ENCODE measurements at regions not wholly inside any gene's neighbourhood (a gene's known extent, or its start where the extent isn't known, plus 50 kb on each side); places are given as distances from the start of the nearest gene placed in this dataset.

GRCh38 chr4:145427991-145428390 is 53.7 kb upstream of the SMAD1 start:
- no peak for DNase-seq (ENCODE audit: extremely low read depth, low read depth, low spot score)

- DNase-seq (ENCODE audit: extremely low read depth, low read depth, low spot score) = no peak
Observed at GRCh38 chr4:145427221-145427620, 54.4 kb upstream of the SMAD1 start.

- no peak for DNase-seq (ENCODE audit: extremely low read depth, low read depth, low spot score)
Observed at GRCh38 chr4:145423017-145423708, 58.5 kb upstream of the SMAD1 start.

GRCh38 chr4:145420595-145421214 is 60.9 kb upstream of the SMAD1 start:
- no peak for DNase-seq (ENCODE audit: extremely low read depth, low read depth, low spot score)

- DNase-seq (ENCODE audit: extremely low read depth, low read depth, low spot score) = no peak
Observed at GRCh38 chr4:145418739-145419138, 62.9 kb upstream of the SMAD1 start.

- DNase-seq (ENCODE audit: extremely low read depth, low read depth, low spot score) = no peak
Observed at GRCh38 chr4:145417348-145418130, 64.1 kb upstream of the SMAD1 start.

- DNase-seq (ENCODE audit: extremely low read depth, low read depth, low spot score) = no peak
Observed at GRCh38 chr4:145414841-145415240, 66.8 kb upstream of the SMAD1 start.

- no peak for DNase-seq (ENCODE audit: extremely low read depth, low read depth, low spot score)
Observed at GRCh38 chr4:145414226-145414625, 67.4 kb upstream of the SMAD1 start.

- no peak for DNase-seq (ENCODE audit: extremely low read depth, low read depth, low spot score)
Observed at GRCh38 chr4:145406970-145407369, 74.7 kb upstream of the SMAD1 start.

GRCh38 chr4:145404761-145405160 is 76.9 kb upstream of the SMAD1 start:
- DNase-seq (ENCODE audit: extremely low read depth, low read depth, low spot score) = no peak

GRCh38 chr4:145396581-145396980 is 85.1 kb upstream of the SMAD1 start:
- DNase-seq (ENCODE audit: extremely low read depth, low read depth, low spot score) = no peak

GRCh38 chr4:145390571-145390970 is 91.1 kb upstream of the SMAD1 start:
- no peak for DNase-seq (ENCODE audit: extremely low read depth, low read depth, low spot score)

- no peak for DNase-seq (ENCODE audit: extremely low read depth, low read depth, low spot score)
Observed at GRCh38 chr4:145389550-145389949, 92.1 kb upstream of the SMAD1 start.

GRCh38 chr4:145388043-145388442 is 93.6 kb upstream of the SMAD1 start:
- DNase-seq (ENCODE audit: extremely low read depth, low read depth, low spot score) = peak; percentile 68

GRCh38 chr4:145387079-145387478 is 94.6 kb upstream of the SMAD1 start:
- no peak for DNase-seq (ENCODE audit: extremely low read depth, low read depth, low spot score)

GRCh38 chr4:145381163-145381562 is 100.5 kb upstream of the SMAD1 start:
- no peak for DNase-seq (ENCODE audit: extremely low read depth, low read depth, low spot score)

- no peak for DNase-seq (ENCODE audit: extremely low read depth, low read depth, low spot score)
Observed at GRCh38 chr4:145380123-145380522, 101.5 kb upstream of the SMAD1 start.

GRCh38 chr4:145375416-145375815 is 106.2 kb upstream of the SMAD1 start:
- DNase-seq (ENCODE audit: extremely low read depth, low read depth, low spot score) = no peak

GRCh38 chr4:145352438-145353145 is 129.1 kb upstream of the SMAD1 start:
- no peak for DNase-seq (ENCODE audit: extremely low read depth, low read depth, low spot score)

- DNase-seq (ENCODE audit: extremely low read depth, low read depth, low spot score) = no peak
Observed at GRCh38 chr4:145351922-145352321, 129.7 kb upstream of the SMAD1 start.

GRCh38 chr4:145351162-145351561 is 130.5 kb upstream of the SMAD1 start:
- no peak for DNase-seq (ENCODE audit: extremely low read depth, low read depth, low spot score)

Measured in glomerular endothelial cell (primary cell).